Endothelial cell of umbilical vein (primary cell): ENCODE measurements at regions not wholly inside any gene's neighbourhood (a gene's known extent, or its start where the extent isn't known, plus 50 kb on each side); places are given as distances from the start of the nearest gene placed in this dataset.

Source experiments
- BruUV-seq: library from RNA; stranded (reverse); fragments of 400-500 nt; replicated peaks from 2 replicates; lab custom pipeline; 2021; lab: Mats Ljungman, UMichigan
- CTCF ChIA-PET: fragments of 300-600, 350-600 bp; sonication (Branson Sonifier 250); formaldehyde crosslinking; loops from one replicate; lab custom pipeline; 2021; ENCODE audit warnings: antibody characterized with exemption, inconsistent platforms; lab: Charles Lee
- POLR2A ChIA-PET: fragments of 300-600, 350-600 bp; sonication (Branson Sonifier 250); formaldehyde crosslinking; loops from one replicate; lab custom pipeline; 2021; ENCODE audit warnings: antibody characterized with exemption, inconsistent platforms; lab: Charles Lee
- DNase-seq: peaks from one replicate; pipeline ENCODE4 v3.0.0-alpha.2; 2011; ENCODE audit warnings: low read depth, low spot score
- FAIRE-seq: peaks from 2 replicates; lab custom pipeline; 2011; peaks lifted over from hg19 to GRCh38; lab: Jason Lieb, UNC
- H2AFZ ChIP-seq: 2 replicates; pipeline ENCODE4 v1.6.0; 2012; ENCODE audit warnings: low read depth, low read length, control low read depth, inconsistent platforms
- H3K27ac ChIP-seq: 2 replicates; pipeline ENCODE4 v1.5.1; 2011; ENCODE audit warnings: low read depth, mild to moderate bottlenecking, control low read depth, low read length, moderate library complexity; ENCODE audit not compliant: insufficient read depth
- H3K27me3 ChIP-seq, 2 experiments: 2 replicates each; pipeline versions ENCODE4 v1.6.0 to v1.6.1; 2011; ENCODE audit warnings: low read length in 2 of 2, mixed read lengths in 1 of 2; ENCODE audit not compliant: control insufficient read depth in 2 of 2, insufficient read depth in 2 of 2
- H3K36me3 ChIP-seq, 2 experiments: 2 replicates in 1 of 2; 3 replicates in 1 of 2; pipeline ENCODE4 v1.5.1; 2011; ENCODE audit warnings: low read length in 2 of 2, mild to moderate bottlenecking in 1 of 2, moderate library complexity in 1 of 2; ENCODE audit not compliant: control insufficient read depth in 2 of 2, insufficient read depth in 2 of 2; ENCODE audit errors: extremely low read depth in 1 of 2
- H3K4me1 ChIP-seq: 3 replicates; pipeline ENCODE4 v1.5.1; 2011; ENCODE audit warnings: mild to moderate bottlenecking, low read length; ENCODE audit not compliant: control insufficient read depth, insufficient read depth; ENCODE audit errors: extremely low read depth
- H3K4me2 ChIP-seq: 2 replicates; pipeline ENCODE4 v1.6.1; 2011; ENCODE audit warnings: low read length, control low read depth, mixed read lengths; ENCODE audit not compliant: insufficient read depth
- H3K4me3 ChIP-seq, 3 experiments: fragments of 200-600 bp in 1 of 3; sonication (generic), shearing (Covaris generic) in 1 of 3; replicated peaks in 1 of 3; 2 replicates each; pipeline ENCODE4 v1.5.1; 2011 to 2016; ENCODE audit warnings: control low read depth in 3 of 3, low read length in 3 of 3, mild to moderate bottlenecking in 2 of 3, inconsistent platforms in 1 of 3, low read depth in 1 of 3, moderate library complexity in 1 of 3; ENCODE audit not compliant: insufficient read depth in 1 of 3
- H3K79me2 ChIP-seq: 2 replicates; pipeline ENCODE4 v1.6.0; 2012; ENCODE audit warnings: low read length, inconsistent platforms; ENCODE audit not compliant: control insufficient read depth, insufficient read depth
- H3K9ac ChIP-seq: replicated peaks from 2 replicates; pipeline ENCODE3; 2011; ENCODE audit warnings: low read length, control low read depth; ENCODE audit not compliant: insufficient read depth; ENCODE audit errors: extremely low read depth
- H3K9me1 ChIP-seq: replicated peaks from 3 replicates; pipeline ENCODE4 v1.6.0; 2011; ENCODE audit warnings: mild to moderate bottlenecking, low read length; ENCODE audit not compliant: control insufficient read depth, insufficient read depth; ENCODE audit errors: extremely low read depth
- H3K9me3 ChIP-seq: replicated peaks from 2 replicates; pipeline ENCODE4 v1.5.1; 2012; ENCODE audit warnings: low read length, inconsistent platforms; ENCODE audit not compliant: control insufficient read depth, insufficient read depth
- H4K20me1 ChIP-seq: replicated peaks from 2 replicates; pipeline ENCODE3; 2011; ENCODE audit warnings: mild to moderate bottlenecking, low read length; ENCODE audit not compliant: control insufficient read depth, insufficient read depth; ENCODE audit errors: extremely low read depth
- EZH2 ChIP-seq: IDR thresholded peaks from 2 replicates; pipeline ENCODE4 v1.6.1; 2012; ENCODE audit warnings: borderline replicate concordance, low read depth, mild to moderate bottlenecking, moderate library complexity, low read length, inconsistent platforms; ENCODE audit not compliant: severe bottlenecking
- FOS ChIP-seq: IDR thresholded peaks from 2 replicates; pipeline ENCODE4 v1.6.1; 2011; ENCODE audit warnings: mild to moderate bottlenecking, low read length, moderate library complexity, borderline replicate concordance; ENCODE audit not compliant: insufficient read depth
- GATA2 ChIP-seq: IDR thresholded peaks from 2 replicates; pipeline ENCODE4 v1.7.0; 2011; ENCODE audit warnings: low read depth, mild to moderate bottlenecking, moderate library complexity, mixed read lengths, low read length; ENCODE audit not compliant: insufficient read length, insufficient read depth
- POLR2AphosphoS5 ChIP-seq: IDR thresholded peaks from 2 replicates; pipeline ENCODE4 v1.6.1; 2012; ENCODE audit warnings: low read depth, mild to moderate bottlenecking, control low read depth, low read length, moderate library complexity; ENCODE audit not compliant: insufficient read depth
- dilution Hi-C: fragments of 300-500 bp; cut with MboI; formaldehyde crosslinking; loops from one replicate; pipeline ENCODE4 v1.15.0; 2019; ENCODE audit warnings: low sequenced_read_pairs; ENCODE audit not compliant: extremely low pct_ligation_motif_present
- intact Hi-C: fragments of 100-400 bp; cut with micrococcal nuclease; formaldehyde crosslinking; loops from one replicate; pipeline ENCODE4 v1.10.0; 2022
- TF ChIP-seq, protein P1 (sequence below): IDR thresholded peaks from 2 replicates; pipeline ENCODE4 v1.6.1; 2011; ENCODE audit not compliant: insufficient read depth, insufficient read length
- TF ChIP-seq, protein P2 (sequence below), 2 donors: IDR thresholded peaks; 1 replicate in 1 of 2; 2 replicates in 1 of 2; pipeline ENCODE4 v1.5.1; 2011; ENCODE audit warnings: low read length in 2 of 2, mild to moderate bottlenecking in 2 of 2, moderate library complexity in 2 of 2, control low read depth in 1 of 2, inconsistent platforms in 1 of 2, low read depth in 1 of 2; ENCODE audit not compliant: insufficient read depth in 1 of 2; ENCODE audit errors: extremely low read depth in 1 of 2

DNA sequence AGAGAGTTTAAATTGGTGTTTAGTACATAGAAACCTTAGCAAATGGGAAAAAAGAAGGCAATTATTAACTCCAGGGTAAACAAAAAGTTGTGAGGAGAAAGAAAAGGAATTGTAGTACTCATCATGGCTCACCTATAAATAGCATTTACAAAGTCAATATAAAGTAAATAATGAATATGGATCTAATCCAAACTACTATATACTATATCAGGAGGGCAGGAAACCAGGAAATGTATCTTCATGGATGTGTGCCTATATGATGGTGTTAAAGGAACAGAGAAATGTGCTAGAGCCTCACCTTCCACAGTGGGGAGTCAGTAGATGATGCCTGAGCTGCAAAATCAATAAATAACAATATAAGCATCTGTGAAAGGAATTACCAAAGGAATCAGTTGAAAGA, 208.9 kb downstream of the FAM43A start:
- dilution Hi-C loops, result no loop called here
- no peak for FAIRE-seq

More for the DNA sequence above, 208.9 kb downstream of the FAM43A start:
- ChIA-PET POLR2A (no interaction called here), CTCF (interaction anchor here (0.7 kb wide), 1 partner anchor 61 kb away, joined by 3 read pairs; no protein-coding TSS in a partner anchor)
- H3K4me1 ChIP-seq, result no peaks in the 10 kb centered on the region
- H4K20me1 ChIP-seq, result no peaks in the 10 kb centered on the region
- H3K9me1 ChIP-seq, result no peaks in the 10 kb centered on the region
- no peak overlapping the region for H3K4me2 ChIP-seq
- no peak overlapping the region for H3K4me3 ChIP-seq
- H3K27ac ChIP-seq, result no peak overlapping the region
- no peaks in the 10 kb centered on the region for H3K79me2 ChIP-seq
- no peak for DNase-seq
- intact Hi-C loops, result no loop called here
- TF ChIP-seq FOS (no peak), GATA2 (no peak), EZH2 (no peak), POLR2AphosphoS5 (no peak)
- TF ChIP-seq, protein P1, sequence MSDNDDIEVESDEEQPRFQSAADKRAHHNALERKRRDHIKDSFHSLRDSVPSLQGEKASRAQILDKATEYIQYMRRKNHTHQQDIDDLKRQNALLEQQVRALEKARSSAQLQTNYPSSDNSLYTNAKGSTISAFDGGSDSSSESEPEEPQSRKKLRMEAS, result no peak
- TF ChIP-seq, protein P2, sequence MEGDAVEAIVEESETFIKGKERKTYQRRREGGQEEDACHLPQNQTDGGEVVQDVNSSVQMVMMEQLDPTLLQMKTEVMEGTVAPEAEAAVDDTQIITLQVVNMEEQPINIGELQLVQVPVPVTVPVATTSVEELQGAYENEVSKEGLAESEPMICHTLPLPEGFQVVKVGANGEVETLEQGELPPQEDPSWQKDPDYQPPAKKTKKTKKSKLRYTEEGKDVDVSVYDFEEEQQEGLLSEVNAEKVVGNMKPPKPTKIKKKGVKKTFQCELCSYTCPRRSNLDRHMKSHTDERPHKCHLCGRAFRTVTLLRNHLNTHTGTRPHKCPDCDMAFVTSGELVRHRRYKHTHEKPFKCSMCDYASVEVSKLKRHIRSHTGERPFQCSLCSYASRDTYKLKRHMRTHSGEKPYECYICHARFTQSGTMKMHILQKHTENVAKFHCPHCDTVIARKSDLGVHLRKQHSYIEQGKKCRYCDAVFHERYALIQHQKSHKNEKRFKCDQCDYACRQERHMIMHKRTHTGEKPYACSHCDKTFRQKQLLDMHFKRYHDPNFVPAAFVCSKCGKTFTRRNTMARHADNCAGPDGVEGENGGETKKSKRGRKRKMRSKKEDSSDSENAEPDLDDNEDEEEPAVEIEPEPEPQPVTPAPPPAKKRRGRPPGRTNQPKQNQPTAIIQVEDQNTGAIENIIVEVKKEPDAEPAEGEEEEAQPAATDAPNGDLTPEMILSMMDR (IDR thresholded peaks at IDR 0.05; ENCODE audit: extremely low read depth in 1 of 2, insufficient read depth in 1 of 2, low read depth in 1 of 2, low read length in 2 of 2), result no peak
- no peak overlapping the region for H2AFZ ChIP-seq
- no peak overlapping the region for H3K9ac ChIP-seq
- H3K9me3 ChIP-seq, result no peaks in the 10 kb centered on the region
- BruUV-seq, result no TSS peak
- no peaks in the 10 kb centered on the region for H3K36me3 ChIP-seq
- H3K27me3 ChIP-seq, result no peaks in the 10 kb centered on the region
